ENCODE measurements at regions not wholly inside any gene's neighbourhood (a gene's known extent, or its start where the extent isn't known, plus 50 kb on each side); places are given as distances from the start of the nearest gene placed in this dataset.
"Not testable (repeated sequence)": the region's sequence is repeated elsewhere in the genome, so short reads cannot be mapped to it uniquely, and the experiment has no call there.

- TF ChIP-seq CTCF (IDR thresholded peaks at IDR 0.05; ENCODE audit: extremely low read depth, missing control alignments), result no peak
- DNase-seq (ENCODE audit: low spot score), result no peak
Measured at GRCh38 chr6:67493682-67494081, 1141.4 kb upstream of the ADGRB3 start.

- no peak for TF ChIP-seq CTCF (IDR thresholded peaks at IDR 0.05; ENCODE audit: extremely low read depth, missing control alignments)
- no peak for DNase-seq (ENCODE audit: low spot score)
Measured at GRCh38 chr6:67475700-67476099, 1159.4 kb upstream of the ADGRB3 start.

GRCh38 chr6:67467341-67467740, 1167.7 kb upstream of the ADGRB3 start:
- no peak for TF ChIP-seq CTCF (IDR thresholded peaks at IDR 0.05; ENCODE audit: extremely low read depth, missing control alignments)
- DNase-seq (ENCODE audit: low spot score), result no peak

- DNase-seq (ENCODE audit: low spot score), result not testable (repeated sequence)
Measured at GRCh38 chr6:67462725-67463124, 1172.4 kb upstream of the ADGRB3 start.

GRCh38 chr6:67459556-67459955, 1175.5 kb upstream of the ADGRB3 start:
- DNase-seq (ENCODE audit: low spot score), result no peak

GRCh38 chr6:67458265-67458664, 1176.8 kb upstream of the ADGRB3 start:
- no peak for DNase-seq (ENCODE audit: low spot score)
- no peak for TF ChIP-seq CTCF (IDR thresholded peaks at IDR 0.05; ENCODE audit: extremely low read depth, missing control alignments)

More at GRCh38 chr6:67459556-67459955, 1175.5 kb upstream of the ADGRB3 start:
- TF ChIP-seq CTCF (IDR thresholded peaks at IDR 0.05; ENCODE audit: extremely low read depth, missing control alignments), result no peak

- TF ChIP-seq CTCF (IDR thresholded peaks at IDR 0.05; ENCODE audit: extremely low read depth, missing control alignments), result no peak
- DNase-seq (ENCODE audit: low spot score), result no peak
Measured at GRCh38 chr6:67451874-67452273, 1183.2 kb upstream of the ADGRB3 start.

GRCh38 chr6:67450641-67451040, 1184.4 kb upstream of the ADGRB3 start:
- no peak for DNase-seq (ENCODE audit: low spot score)
- TF ChIP-seq CTCF (IDR thresholded peaks at IDR 0.05; ENCODE audit: extremely low read depth, missing control alignments), result no peak

Data from GM20000 (cell line).